Lower lobe of right lung (tissue), 2 donors: ENCODE measurements at regions not wholly inside any gene's neighbourhood (a gene's known extent, or its start where the extent isn't known, plus 50 kb on each side); places are given as distances from the start of the nearest gene placed in this dataset.

Experiments
- ATAC-seq, 2 donors: fragments of 200-7000 bp; cut with Tn5 transposase; one replicate each; pipeline ENCODE4 v1.9.1; 2020 to 2022; ENCODE audit warnings: mild to moderate bottlenecking in 2 of 2, moderate library complexity in 2 of 2
- DNase-seq: peaks from one replicate; pipeline ENCODE4 v3.0.0-alpha.2; 2020
- H3K27ac ChIP-seq: fragments of 200-600 bp; one replicate; pipeline ENCODE4 v1.8.0; 2022
- H3K27me3 ChIP-seq: fragments of 200-600 bp; one replicate; pipeline ENCODE4 v1.8.0; 2022; ENCODE audit warnings: low read depth
- H3K36me3 ChIP-seq: fragments of 200-600 bp; one replicate; pipeline ENCODE4 v1.8.0; 2022; ENCODE audit warnings: mild to moderate bottlenecking
- H3K4me1 ChIP-seq: fragments of 200-600 bp; one replicate; pipeline ENCODE4 v1.8.0; 2022
- H3K4me3 ChIP-seq: fragments of 200-600 bp; one replicate; pipeline ENCODE4 v1.8.0; 2022; ENCODE audit warnings: mild to moderate bottlenecking
- H3K9me3 ChIP-seq: fragments of 200-600 bp; one replicate; pipeline ENCODE4 v1.8.0; 2022
- intact Hi-C: fragments of 100-400 bp; cut with DNase I; formaldehyde crosslinking; loops from one replicate; pipeline ENCODE4 v1.11.0; 2022
- TF ChIP-seq, protein P1 (sequence below): fragments of 200-600 bp; IDR thresholded peaks from one replicate; pipeline ENCODE4 v1.8.0; 2022; ENCODE audit warnings: antibody characterized with exemption, mild to moderate bottlenecking
- donor health status: DM: no; HTN: yes; CAD: no; lungs with severe emphysema.

DNA sequence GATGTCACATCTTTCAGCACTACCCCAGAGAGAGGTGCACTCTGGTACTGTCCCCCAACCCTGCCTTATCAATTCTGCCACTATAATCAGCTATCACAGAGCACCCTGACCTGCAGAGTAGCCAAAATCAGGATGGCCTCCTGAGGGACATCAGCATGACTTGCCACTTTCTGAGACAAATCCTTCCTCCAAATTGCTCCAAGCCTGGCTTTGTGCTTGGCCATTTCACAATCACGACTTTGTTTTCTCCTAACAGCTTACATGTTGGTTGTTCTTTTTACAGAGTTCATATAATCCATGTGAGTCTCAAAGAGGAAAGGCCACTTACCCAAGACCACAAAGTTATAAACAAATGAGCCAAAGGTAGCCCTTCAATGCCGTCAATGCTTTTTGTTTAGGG lies 449.0 kb upstream of the CDH5 start:
- H3K27ac ChIP-seq = no peak overlapping the region
- no peaks in the 10 kb centered on the region for H3K9me3 ChIP-seq
- no peaks in the 10 kb centered on the region for H3K4me1 ChIP-seq
- no peak for ATAC-seq
- DNase-seq = no peak
- no peak overlapping the region for H3K4me3 ChIP-seq
- no peaks in the 10 kb centered on the region for H3K27me3 ChIP-seq
- TF ChIP-seq, protein P1, sequence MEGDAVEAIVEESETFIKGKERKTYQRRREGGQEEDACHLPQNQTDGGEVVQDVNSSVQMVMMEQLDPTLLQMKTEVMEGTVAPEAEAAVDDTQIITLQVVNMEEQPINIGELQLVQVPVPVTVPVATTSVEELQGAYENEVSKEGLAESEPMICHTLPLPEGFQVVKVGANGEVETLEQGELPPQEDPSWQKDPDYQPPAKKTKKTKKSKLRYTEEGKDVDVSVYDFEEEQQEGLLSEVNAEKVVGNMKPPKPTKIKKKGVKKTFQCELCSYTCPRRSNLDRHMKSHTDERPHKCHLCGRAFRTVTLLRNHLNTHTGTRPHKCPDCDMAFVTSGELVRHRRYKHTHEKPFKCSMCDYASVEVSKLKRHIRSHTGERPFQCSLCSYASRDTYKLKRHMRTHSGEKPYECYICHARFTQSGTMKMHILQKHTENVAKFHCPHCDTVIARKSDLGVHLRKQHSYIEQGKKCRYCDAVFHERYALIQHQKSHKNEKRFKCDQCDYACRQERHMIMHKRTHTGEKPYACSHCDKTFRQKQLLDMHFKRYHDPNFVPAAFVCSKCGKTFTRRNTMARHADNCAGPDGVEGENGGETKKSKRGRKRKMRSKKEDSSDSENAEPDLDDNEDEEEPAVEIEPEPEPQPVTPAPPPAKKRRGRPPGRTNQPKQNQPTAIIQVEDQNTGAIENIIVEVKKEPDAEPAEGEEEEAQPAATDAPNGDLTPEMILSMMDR = no peak
- intact Hi-C loops = no loop called here
- H3K36me3 ChIP-seq = no peaks in the 10 kb centered on the region

DNA sequence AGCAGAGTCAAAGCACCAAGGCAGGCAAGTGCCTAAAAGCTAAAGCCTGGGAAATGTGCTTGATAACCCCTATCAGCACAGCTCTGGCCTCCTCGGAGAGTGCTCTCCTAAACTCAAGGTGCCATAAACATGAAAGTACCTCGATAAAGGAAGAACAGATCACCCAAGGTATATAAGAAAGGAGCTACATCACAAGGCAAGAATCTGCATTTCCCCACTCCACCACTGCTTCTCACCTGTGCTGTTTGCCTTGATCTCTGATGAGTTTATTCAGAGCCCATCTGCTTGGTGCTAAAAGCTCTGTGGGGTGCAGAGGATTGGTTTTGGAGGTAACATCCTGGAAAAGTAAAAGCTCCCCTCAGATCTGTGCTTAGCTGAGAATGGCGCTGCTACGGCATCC lies 449.5 kb upstream of the CDH5 start:
- Histone ChIP-seq H3K36me3 (no peaks in the 10 kb centered on the region), H3K27ac (no peak overlapping the region), H3K4me1 (no peaks in the 10 kb centered on the region), H3K27me3 (no peaks in the 10 kb centered on the region), H3K9me3 (no peaks in the 10 kb centered on the region), H3K4me3 (no peak overlapping the region)
- no peak for ATAC-seq
- TF ChIP-seq, protein P1 = no peak
- intact Hi-C loops = no loop called here
- DNase-seq = no peak

- Histone ChIP-seq H3K4me3 (no peak overlapping the region), H3K27me3 (no peaks in the 10 kb centered on the region), H3K36me3 (no peaks in the 10 kb centered on the region), H3K9me3 (no peaks in the 10 kb centered on the region), H3K27ac (no peak overlapping the region), H3K4me1 (no peaks in the 10 kb centered on the region)
- no peak for ATAC-seq
- DNase-seq = no peak
- TF ChIP-seq, protein P1 = no peak
- intact Hi-C loops = no loop called here
Measured at GRCh38 chr16:65910291-65910690, 456.2 kb upstream of the CDH5 start.

GRCh38 chr16:65909310-65910050 lies 457.0 kb upstream of the CDH5 start:
- TF ChIP-seq, protein P1 = no peak
- ATAC-seq (no peak), DNase-seq (no peak)
- no peaks in the 10 kb centered on the region for H3K4me1 ChIP-seq
- H3K9me3 ChIP-seq = no peaks in the 10 kb centered on the region
- H3K27me3 ChIP-seq = no peaks in the 10 kb centered on the region
- H3K36me3 ChIP-seq = no peaks in the 10 kb centered on the region
- no peak overlapping the region for H3K27ac ChIP-seq
- H3K4me3 ChIP-seq = no peak overlapping the region
- intact Hi-C loops = no loop called here

- Histone ChIP-seq H3K4me3 (no peak overlapping the region), H3K27me3 (no peaks in the 10 kb centered on the region), H3K4me1 (no peaks in the 10 kb centered on the region), H3K36me3 (no peaks in the 10 kb centered on the region), H3K9me3 (no peaks in the 10 kb centered on the region), H3K27ac (no peak overlapping the region)
- intact Hi-C loops = no loop called here
- TF ChIP-seq, protein P1 = no peak
- DNase-seq (no peak), ATAC-seq (no peak)
Measured at GRCh38 chr16:65908568-65908967, 457.9 kb upstream of the CDH5 start.
